HUDEP-2 (cell line): ENCODE measurements at regions not wholly inside any gene's neighbourhood (a gene's known extent, or its start where the extent isn't known, plus 50 kb on each side); places are given as distances from the start of the nearest gene placed in this dataset.

ENCODE experiments used
- DNase-seq, 76 experiments: peaks; one replicate each; lab custom pipeline; 2025; ENCODE audit not compliant: unreplicated experiment in 76 of 76; lab: John Stamatoyannopoulos, UW

GRCh38 chr6:6832439-6832838 is 243.9 kb downstream of the LY86 start:
- DNase-seq, result no peak

GRCh38 chr6:6834356-6835222 is 246.1 kb downstream of the LY86 start:
- no peak for DNase-seq

GRCh38 chr6:6835223-6835503 is 246.6 kb downstream of the LY86 start:
- no peak for DNase-seq

- DNase-seq, result no peak
Measured at GRCh38 chr6:6836609-6837406, 248.3 kb downstream of the LY86 start.

GRCh38 chr6:6837541-6838080 is 249.1 kb downstream of the LY86 start:
- DNase-seq, result no peak

- DNase-seq, result no peak
Measured at GRCh38 chr6:6840831-6841291, 252.3 kb downstream of the LY86 start.

- DNase-seq, result peak in 12 of 76 experiments; percentile 8 to 39 (median 25)
Measured at GRCh38 chr6:6841571-6841970, 253.1 kb downstream of the LY86 start.

- DNase-seq, result no peak
Measured at GRCh38 chr6:6842291-6842690, 253.8 kb downstream of the LY86 start.

GRCh38 chr6:6843057-6843627 is 254.6 kb downstream of the LY86 start:
- no peak for DNase-seq

- no peak for DNase-seq
Measured at GRCh38 chr6:6843777-6844176, 255.3 kb downstream of the LY86 start.

- DNase-seq, result no peak
Measured at GRCh38 chr6:6844530-6844929, 256.0 kb downstream of the LY86 start.

GRCh38 chr6:6845603-6846002 is 257.1 kb downstream of the LY86 start:
- no peak for DNase-seq

- no peak for DNase-seq
Measured at GRCh38 chr6:6847591-6847990, 259.1 kb downstream of the LY86 start.

- DNase-seq, result peak in 8 of 76 experiments; percentile 17 to 53 (median 33)
Measured at GRCh38 chr6:6851059-6851948, 256.5 kb upstream of the RREB1 start.

- DNase-seq, result no peak
Measured at GRCh38 chr6:6851949-6852261, 255.9 kb upstream of the RREB1 start.

- no peak for DNase-seq
Measured at GRCh38 chr6:6856538-6857523, 250.9 kb upstream of the RREB1 start.

- DNase-seq, result no peak
Measured at GRCh38 chr6:6857528-6857927, 250.2 kb upstream of the RREB1 start.

GRCh38 chr6:6858533-6858982 is 249.2 kb upstream of the RREB1 start:
- DNase-seq, result no peak

GRCh38 chr6:6859105-6859504 is 248.7 kb upstream of the RREB1 start:
- no peak for DNase-seq
